OCI-LY7 (cell line): ENCODE measurements at regions not wholly inside any gene's neighbourhood (a gene's known extent, or its start where the extent isn't known, plus 50 kb on each side); places are given as distances from the start of the nearest gene placed in this dataset.

Experiments used
- BruUV-seq: library from RNA; stranded (reverse); fragments of 400-500 nt; replicated peaks from 2 replicates; lab custom pipeline; 2021; lab: Mats Ljungman, UMichigan
- CTCF ChIA-PET: fragments of 300-600 bp; sonication (Branson Sonifier 250); formaldehyde crosslinking; loops from one replicate; lab custom pipeline; 2022; ENCODE audit warnings: antibody characterized with exemption; ENCODE audit not compliant: unreplicated experiment; lab: Charles Lee
- POLR2A ChIA-PET: fragments of 300-600 bp; sonication (Branson Sonifier 250); formaldehyde crosslinking; loops from one replicate; lab custom pipeline; 2022; ENCODE audit warnings: antibody characterized with exemption; lab: Charles Lee
- DNase-seq: peaks from one replicate; pipeline ENCODE4 v3.0.0-alpha.2; 2015; ENCODE audit warnings: low spot score
- H2AFZ ChIP-seq: fragments of 200-600 bp; sonication (generic), shearing (Covaris generic); 2 replicates; pipeline ENCODE4 v1.6.1; 2014; ENCODE audit warnings: mild to moderate bottlenecking, antibody characterized with exemption, low read length, moderate library complexity
- H3K27ac ChIP-seq: fragments of 200-600 bp; sonication (generic); 2 replicates; pipeline ENCODE4 v1.5.1; 2014; ENCODE audit warnings: mixed run types, low read depth, mild to moderate bottlenecking, moderate library complexity, low read length, inconsistent platforms; ENCODE audit not compliant: poor library complexity, severe bottlenecking
- H3K36me3 ChIP-seq: fragments of 200-600 bp; sonication (generic); 2 replicates; pipeline ENCODE4 v1.6.1; 2014; ENCODE audit warnings: mild to moderate bottlenecking, antibody characterized with exemption, low read length, moderate library complexity, mixed read lengths; ENCODE audit not compliant: insufficient read depth
- H3K4me1 ChIP-seq: fragments of 200-600 bp; sonication (generic); 2 replicates; pipeline ENCODE4 v1.5.1; 2014; ENCODE audit warnings: mild to moderate bottlenecking, low read length; ENCODE audit not compliant: insufficient read depth, poor library complexity, severe bottlenecking
- H3K4me2 ChIP-seq: fragments of 200-600 bp; sonication (generic); 2 replicates; pipeline ENCODE4 v1.6.1; 2014; ENCODE audit warnings: mild to moderate bottlenecking, low read length
- H3K4me3 ChIP-seq: fragments of 200-600 bp; sonication (generic); 2 replicates; pipeline ENCODE4 v1.5.1; 2014; ENCODE audit warnings: mild to moderate bottlenecking, low read depth, low read length; ENCODE audit not compliant: poor library complexity, severe bottlenecking
- H3K79me2 ChIP-seq: fragments of 200-600 bp; sonication (generic); 2 replicates; pipeline ENCODE4 v1.6.1; 2016; ENCODE audit warnings: low read depth, mild to moderate bottlenecking, low read length, moderate library complexity, mixed read lengths; ENCODE audit not compliant: insufficient read depth
- H3K9me2 ChIP-seq: fragments of 200-600 bp; sonication (generic); 2 replicates; pipeline ENCODE4 v1.6.1; 2016; ENCODE audit warnings: mild to moderate bottlenecking, low read length, mixed read lengths; ENCODE audit not compliant: insufficient read depth
- H3K9me3 ChIP-seq: fragments of 200-600 bp; sonication (generic); 2 replicates; pipeline ENCODE4 v1.6.1; 2014; ENCODE audit warnings: mild to moderate bottlenecking, mixed run types, low read length, mixed read lengths
- H4K20me1 ChIP-seq: fragments of 200-600 bp; sonication (generic); 2 replicates; pipeline ENCODE4 v1.6.1; 2014; ENCODE audit warnings: mild to moderate bottlenecking, antibody characterized with exemption, low read length, moderate library complexity, mixed read lengths; ENCODE audit not compliant: insufficient read depth
- EZH2phosphoT487 ChIP-seq: fragments of 200-600 bp; sonication (generic); IDR thresholded peaks from 2 replicates; pipeline ENCODE4 v1.6.1; 2018; ENCODE audit warnings: low read depth, borderline replicate concordance, mild to moderate bottlenecking, mixed run types, antibody characterized with exemption, low read length, moderate library complexity, mixed read lengths
- intact Hi-C: fragments of 100-400 bp; cut with micrococcal nuclease; formaldehyde crosslinking; loops from one replicate; pipeline ENCODE4 v1.10.0; 2022; ENCODE audit not compliant: unreplicated experiment
- TF ChIP-seq, protein P1 (sequence below): fragments of 200-600 bp; sonication (generic); conservative IDR thresholded peaks from 2 replicates; pipeline ENCODE4 v1.5.1; 2014; ENCODE audit warnings: mild to moderate bottlenecking, antibody characterized with exemption, low read length, moderate library complexity, mixed read lengths

DNA sequence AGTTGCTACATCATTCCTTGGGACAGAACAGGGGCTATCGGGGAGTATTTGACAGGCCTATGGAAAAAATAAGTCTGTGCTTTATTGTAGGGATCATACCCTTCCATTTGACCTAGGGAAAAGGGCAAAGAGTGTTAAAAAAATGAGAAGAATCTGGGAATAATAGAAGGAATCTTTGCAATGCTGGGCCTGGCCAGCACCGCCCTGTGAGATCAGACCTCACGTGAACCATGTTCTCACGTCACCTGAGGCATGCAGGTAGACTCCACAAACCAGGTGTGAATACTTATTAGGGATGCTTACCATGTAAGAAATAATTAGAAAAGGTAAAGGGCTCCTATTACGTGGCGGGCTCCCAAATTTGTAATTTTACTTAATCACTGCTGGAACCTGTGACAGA, 177.5 kb upstream of the GATA6 start:
- Histone ChIP-seq H3K4me3 (no peak overlapping the region), H3K36me3 (no peaks in the 10 kb centered on the region), H3K4me1 (no peaks in the 10 kb centered on the region), H2AFZ (no peak overlapping the region), H3K79me2 (no peaks in the 10 kb centered on the region), H3K9me2 (no peaks in the 10 kb centered on the region), H3K9me3 (no peaks in the 10 kb centered on the region), H3K27ac (no peak overlapping the region), H3K4me2 (no peak overlapping the region), H4K20me1 (no peaks in the 10 kb centered on the region)
- ChIA-PET POLR2A (no interaction called here), CTCF (no interaction called here)
- no TSS peak for BruUV-seq
- TF ChIP-seq EZH2phosphoT487: no peak
- TF ChIP-seq, protein P1, sequence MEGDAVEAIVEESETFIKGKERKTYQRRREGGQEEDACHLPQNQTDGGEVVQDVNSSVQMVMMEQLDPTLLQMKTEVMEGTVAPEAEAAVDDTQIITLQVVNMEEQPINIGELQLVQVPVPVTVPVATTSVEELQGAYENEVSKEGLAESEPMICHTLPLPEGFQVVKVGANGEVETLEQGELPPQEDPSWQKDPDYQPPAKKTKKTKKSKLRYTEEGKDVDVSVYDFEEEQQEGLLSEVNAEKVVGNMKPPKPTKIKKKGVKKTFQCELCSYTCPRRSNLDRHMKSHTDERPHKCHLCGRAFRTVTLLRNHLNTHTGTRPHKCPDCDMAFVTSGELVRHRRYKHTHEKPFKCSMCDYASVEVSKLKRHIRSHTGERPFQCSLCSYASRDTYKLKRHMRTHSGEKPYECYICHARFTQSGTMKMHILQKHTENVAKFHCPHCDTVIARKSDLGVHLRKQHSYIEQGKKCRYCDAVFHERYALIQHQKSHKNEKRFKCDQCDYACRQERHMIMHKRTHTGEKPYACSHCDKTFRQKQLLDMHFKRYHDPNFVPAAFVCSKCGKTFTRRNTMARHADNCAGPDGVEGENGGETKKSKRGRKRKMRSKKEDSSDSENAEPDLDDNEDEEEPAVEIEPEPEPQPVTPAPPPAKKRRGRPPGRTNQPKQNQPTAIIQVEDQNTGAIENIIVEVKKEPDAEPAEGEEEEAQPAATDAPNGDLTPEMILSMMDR: no peak
- DNase-seq: no peak
- intact Hi-C loops: no loop called here

DNA sequence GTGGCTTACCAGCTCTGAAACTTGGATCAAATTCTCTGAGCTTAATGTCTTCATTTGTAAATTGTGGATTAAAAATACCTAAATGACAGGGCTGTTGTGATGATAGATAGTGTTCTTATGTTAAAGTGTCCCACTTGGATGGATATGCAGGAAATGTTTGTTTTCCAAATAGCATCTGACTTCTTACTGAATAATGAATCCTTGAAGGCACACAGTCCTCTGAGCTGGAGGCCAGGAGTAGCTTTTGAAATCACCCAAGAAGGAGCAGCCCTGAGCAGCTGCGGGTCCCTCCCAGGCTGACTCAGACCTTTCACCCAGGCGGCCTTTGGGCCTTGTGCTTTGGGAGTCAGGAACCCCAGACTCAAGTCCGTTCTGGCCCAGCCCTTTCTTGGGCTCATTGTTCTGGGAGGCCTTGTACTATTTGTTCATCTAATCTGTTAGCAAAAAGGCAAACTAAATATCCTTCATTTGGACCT, 173.0 kb upstream of the GATA6 start:
- Histone ChIP-seq H3K4me3 (no peak overlapping the region), H3K36me3 (no peaks in the 10 kb centered on the region), H3K4me1 (no peaks in the 10 kb centered on the region), H3K9me2 (no peaks in the 10 kb centered on the region), H2AFZ (no peak overlapping the region), H4K20me1 (no peaks in the 10 kb centered on the region), H3K9me3 (no peaks in the 10 kb centered on the region), H3K79me2 (no peaks in the 10 kb centered on the region), H3K27ac (no peak overlapping the region), H3K4me2 (no peak overlapping the region)
- POLR2A ChIA-PET: no interaction called here
- BruUV-seq: no TSS peak
- intact Hi-C loops: no loop called here
- no peak for DNase-seq
- TF ChIP-seq EZH2phosphoT487: no peak
- TF ChIP-seq, protein P1: no peak
- CTCF ChIA-PET: no interaction called here

DNA sequence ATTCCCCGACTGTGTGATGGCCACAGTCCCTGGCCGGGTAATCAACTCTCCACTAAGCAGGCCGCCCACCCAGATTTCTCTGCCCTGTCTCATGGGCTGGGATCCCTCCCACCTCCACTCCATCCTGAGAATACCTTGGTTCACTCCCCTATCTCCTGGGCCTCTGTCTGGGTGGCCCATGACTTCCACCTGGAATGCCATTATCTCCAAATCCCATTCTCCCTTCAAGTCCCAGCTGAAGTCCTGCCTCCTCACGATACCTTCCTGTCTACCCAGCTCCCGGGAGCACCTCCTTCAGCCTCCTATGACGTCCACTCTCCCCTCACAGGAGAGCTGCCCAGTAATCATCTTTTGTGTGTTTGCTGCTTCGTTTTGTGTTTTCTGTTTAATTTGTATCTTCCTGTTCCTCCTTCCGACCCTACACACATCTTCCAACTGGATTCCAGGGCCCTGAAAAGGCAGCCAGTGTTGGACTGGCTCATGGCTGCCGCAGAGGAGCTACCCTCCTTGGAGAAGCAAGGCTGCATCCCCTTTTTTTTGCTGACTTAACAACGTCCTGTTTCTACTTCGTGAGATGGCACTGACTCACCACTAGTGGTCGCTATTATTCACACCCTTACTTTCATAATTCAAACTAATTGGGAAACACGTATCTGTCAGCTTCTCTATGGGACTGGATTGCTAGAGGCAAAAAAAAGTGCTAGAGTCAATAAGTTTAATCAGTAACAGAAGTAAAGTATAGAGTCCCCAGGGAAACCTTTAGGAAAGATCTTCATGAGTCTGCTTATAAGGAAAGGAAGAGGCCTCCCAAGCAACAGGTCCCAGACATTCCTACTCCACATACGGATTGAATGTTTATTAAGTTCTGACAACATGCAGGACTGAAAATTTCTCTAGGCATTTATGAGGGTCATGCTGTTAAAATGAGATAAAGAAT, 171.9 kb upstream of the GATA6 start:
- intact Hi-C loops: no loop called here
- Histone ChIP-seq H4K20me1 (no peaks in the 10 kb centered on the region), H3K79me2 (no peaks in the 10 kb centered on the region), H3K27ac (no peak overlapping the region), H3K4me1 (no peaks in the 10 kb centered on the region), H3K9me2 (no peaks in the 10 kb centered on the region), H3K9me3 (no peaks in the 10 kb centered on the region), H2AFZ (no peak overlapping the region), H3K36me3 (no peaks in the 10 kb centered on the region), H3K4me3 (no peak overlapping the region), H3K4me2 (no peak overlapping the region)
- ChIA-PET CTCF (no interaction called here), POLR2A (no interaction called here)
- TF ChIP-seq, protein P1: peak; percentile 97
- TF ChIP-seq EZH2phosphoT487: no peak
- peak; percentile 49 for DNase-seq
- BruUV-seq: no TSS peak
